ENCODE measurements at regions not wholly inside any gene's neighbourhood (a gene's known extent, or its start where the extent isn't known, plus 50 kb on each side); places are given as distances from the start of the nearest gene placed in this dataset.
A peak's percentile ranks its signal among the peaks of the same experiment; 100 is the strongest.

- no peaks in the 10 kb centered on the region for H3K36me3 Mint-ChIP-seq (ENCODE audit: insufficient read depth)
- H3K27me3 Mint-ChIP-seq (ENCODE audit: low read depth) = peaks cover 7% of the 10 kb centered on the region
- no peak for DNase-seq
- H3K9me3 Mint-ChIP-seq = peaks cover 13% of the 10 kb centered on the region
- no peak overlapping the region for H3K4me3 Mint-ChIP-seq
- no peak for ATAC-seq
- no peaks in the 10 kb centered on the region for H3K4me1 Mint-ChIP-seq (ENCODE audit: low read depth)
Measured at GRCh38 chr20:43799741-43800140, 72.9 kb upstream of the GTSF1L start.

DNA sequence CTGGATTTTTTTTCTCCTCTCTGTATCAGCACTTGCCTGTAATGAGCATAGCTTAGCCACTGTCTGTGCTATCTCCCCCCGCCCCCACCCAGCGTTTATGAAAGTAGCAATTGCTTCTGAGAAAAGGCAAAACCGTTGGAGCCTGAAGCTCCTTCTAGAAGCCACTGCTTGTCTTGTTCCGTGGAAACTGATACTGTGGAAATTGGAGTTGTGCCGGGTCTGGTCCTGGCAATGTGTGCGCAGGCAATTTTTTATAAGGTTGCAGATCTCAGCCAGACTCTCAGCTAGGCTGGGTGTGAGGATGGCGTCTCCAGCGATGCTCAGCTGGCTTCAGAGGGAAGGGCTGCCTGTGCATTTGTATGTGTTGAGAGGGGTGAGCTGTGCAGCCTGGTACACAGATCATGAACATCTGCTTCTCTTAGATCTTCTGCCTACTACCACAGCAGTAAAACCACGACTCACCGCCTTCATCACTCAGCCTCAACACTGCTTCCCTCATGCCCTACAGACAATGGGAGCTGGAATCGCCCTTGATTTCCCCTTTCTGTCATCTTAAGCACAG, 72.4 kb upstream of the GTSF1L start:
- DNase-seq (no peak), ATAC-seq (no peak)
- H3K36me3 Mint-ChIP-seq (ENCODE audit: insufficient read depth) = no peaks in the 10 kb centered on the region
- H3K9me3 Mint-ChIP-seq = peaks cover 13% of the 10 kb centered on the region
- peaks cover 7% of the 10 kb centered on the region for H3K27me3 Mint-ChIP-seq (ENCODE audit: low read depth)
- no peak overlapping the region for H3K4me3 Mint-ChIP-seq
- no peaks in the 10 kb centered on the region for H3K4me1 Mint-ChIP-seq (ENCODE audit: low read depth)

DNA sequence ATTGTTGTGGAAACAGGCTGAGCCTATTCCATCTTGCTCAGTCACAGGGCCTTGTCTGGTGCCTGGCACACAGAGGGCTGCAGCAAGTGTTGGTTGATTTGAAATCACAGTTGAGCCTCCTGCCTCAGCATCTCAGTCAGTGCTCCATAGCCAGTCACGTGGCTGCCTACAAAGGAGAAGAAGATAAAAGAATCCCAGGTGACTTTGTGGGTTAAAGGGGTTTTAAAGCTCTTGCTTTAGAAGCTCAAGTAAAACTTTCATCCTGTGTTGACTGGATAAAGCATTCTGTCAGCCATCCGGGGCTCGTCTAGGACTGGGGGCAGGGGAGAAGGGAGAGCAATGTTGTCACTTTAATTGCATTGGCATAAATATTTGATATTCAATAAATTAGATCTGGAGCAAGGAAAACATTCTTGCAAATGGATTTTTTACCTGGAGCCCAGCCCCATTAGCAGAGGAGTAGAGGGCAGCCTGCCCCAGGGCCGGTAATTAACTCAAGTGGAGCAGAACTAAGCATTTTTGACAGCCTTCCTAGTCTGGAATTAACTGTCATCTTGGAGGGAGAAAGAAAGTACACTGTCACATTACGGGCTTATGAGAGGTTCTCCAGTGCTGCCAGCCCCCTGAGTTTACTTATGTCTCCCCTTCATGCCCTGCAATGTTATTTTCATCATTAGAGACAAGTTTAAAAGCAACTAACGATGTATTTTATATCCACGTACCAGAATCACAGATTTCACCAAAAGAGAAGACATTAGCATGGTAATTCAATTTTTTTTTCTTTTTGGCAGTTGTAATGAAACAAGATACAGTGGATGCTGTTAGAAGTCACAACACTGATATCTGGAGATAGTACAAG, 71.7 kb upstream of the GTSF1L start:
- no peak for ATAC-seq
- Mint-ChIP-seq H3K36me3 (ENCODE audit: insufficient read depth) (no peaks in the 10 kb centered on the region), H3K27me3 (ENCODE audit: low read depth) (peaks cover 7% of the 10 kb centered on the region), H3K4me3 (no peak overlapping the region), H3K9me3 (peaks cover 10% of the 10 kb centered on the region), H3K4me1 (ENCODE audit: low read depth) (no peaks in the 10 kb centered on the region)
- no peak for DNase-seq

DNA sequence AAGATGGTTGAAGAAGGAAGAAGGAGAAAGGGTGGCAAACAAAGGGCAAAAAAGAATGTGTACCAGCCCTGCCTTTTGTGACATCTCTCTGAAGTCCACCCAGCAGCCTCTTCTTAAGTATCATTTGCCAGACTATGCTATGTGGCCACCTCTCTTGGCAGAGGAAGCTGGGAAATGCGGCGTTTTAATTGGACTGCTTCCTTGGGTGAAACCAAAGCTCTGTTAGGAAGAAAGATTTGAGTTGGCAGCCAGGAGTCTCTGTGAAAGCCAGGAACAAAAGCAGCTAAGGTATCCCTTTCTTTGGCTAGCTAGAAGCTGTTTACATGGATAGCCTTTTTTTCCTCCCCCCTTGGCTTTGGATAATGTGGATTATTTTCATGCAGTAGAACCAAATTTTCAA, 67.5 kb upstream of the GTSF1L start:
- Mint-ChIP-seq H3K4me3 (no peak overlapping the region), H3K4me1 (ENCODE audit: low read depth) (no peaks in the 10 kb centered on the region), H3K9me3 (peaks cover 16% of the 10 kb centered on the region), H3K36me3 (ENCODE audit: insufficient read depth) (no peaks in the 10 kb centered on the region), H3K27me3 (ENCODE audit: low read depth) (peaks cover 3% of the 10 kb centered on the region)
- DNase-seq (no peak), ATAC-seq (no peak)

GRCh38 chr20:43789593-43789992, 62.8 kb upstream of the GTSF1L start:
- H3K4me1 Mint-ChIP-seq (ENCODE audit: low read depth) = peaks cover 3% of the 10 kb centered on the region
- peak; percentile 46 to 56 for ATAC-seq
- no peaks in the 10 kb centered on the region for H3K27me3 Mint-ChIP-seq (ENCODE audit: low read depth)
- no peak overlapping the region for H3K4me3 Mint-ChIP-seq
- H3K36me3 Mint-ChIP-seq (ENCODE audit: insufficient read depth) = no peaks in the 10 kb centered on the region
- DNase-seq = no peak
- H3K9me3 Mint-ChIP-seq = peaks cover 12% of the 10 kb centered on the region

DNA sequence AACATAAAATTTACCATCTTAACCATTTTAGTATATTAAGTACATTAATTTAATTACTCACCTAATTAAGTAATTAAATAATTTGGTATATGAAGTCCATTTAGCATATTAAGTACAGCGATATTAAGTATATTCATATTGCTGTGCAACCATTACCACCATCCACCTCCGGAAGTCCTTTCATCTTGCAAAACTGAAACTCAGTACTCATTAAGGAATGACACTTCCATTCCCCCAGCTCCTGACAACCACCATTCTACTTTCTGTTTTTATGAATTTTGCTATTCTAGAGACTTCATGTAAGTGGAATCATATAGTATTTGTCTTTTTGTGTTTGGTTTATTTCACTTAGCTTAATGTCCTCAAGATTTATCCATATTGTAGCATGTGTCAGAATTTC, 61.1 kb upstream of the GTSF1L start:
- Mint-ChIP-seq H3K4me3 (no peak overlapping the region), H3K36me3 (ENCODE audit: insufficient read depth) (no peaks in the 10 kb centered on the region), H3K27me3 (ENCODE audit: low read depth) (no peaks in the 10 kb centered on the region), H3K9me3 (peaks cover 11% of the 10 kb centered on the region), H3K4me1 (ENCODE audit: low read depth) (peaks cover 4% of the 10 kb centered on the region)
- DNase-seq (no peak), ATAC-seq (peak; percentile 60 to 63)

DNA sequence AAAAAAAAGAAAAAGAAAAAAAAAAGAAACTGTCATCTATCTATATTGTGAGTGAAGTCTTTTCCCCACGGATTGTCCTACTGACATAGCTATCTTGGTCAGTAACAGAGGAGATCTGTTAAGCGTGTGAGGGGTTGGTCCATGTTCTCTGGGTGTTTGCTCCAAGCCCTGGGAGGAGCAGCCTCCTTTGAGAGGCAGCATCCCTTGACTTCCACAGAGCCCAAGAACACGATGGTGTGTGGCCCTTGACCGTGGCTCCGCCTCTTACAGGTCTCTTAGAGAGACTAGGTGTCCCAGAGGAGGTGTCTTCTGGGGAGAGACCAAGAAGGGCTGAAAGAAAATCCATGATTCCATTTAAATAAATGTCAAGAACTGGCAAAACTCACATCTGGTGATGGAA, 60.1 kb upstream of the GTSF1L start:
- no peak overlapping the region for H3K4me3 Mint-ChIP-seq
- no peaks in the 10 kb centered on the region for H3K36me3 Mint-ChIP-seq (ENCODE audit: insufficient read depth)
- H3K27me3 Mint-ChIP-seq (ENCODE audit: low read depth) = no peaks in the 10 kb centered on the region
- DNase-seq (no peak), ATAC-seq (no peak)
- H3K4me1 Mint-ChIP-seq (ENCODE audit: low read depth) = peaks cover 6% of the 10 kb centered on the region
- H3K9me3 Mint-ChIP-seq = peaks cover 2% of the 10 kb centered on the region

GRCh38 chr20:43781215-43781614, 54.4 kb upstream of the GTSF1L start:
- no peaks in the 10 kb centered on the region for H3K36me3 Mint-ChIP-seq (ENCODE audit: insufficient read depth)
- H3K9me3 Mint-ChIP-seq = peaks cover 6% of the 10 kb centered on the region
- no peak for DNase-seq
- peaks cover 4% of the 10 kb centered on the region for H3K4me1 Mint-ChIP-seq (ENCODE audit: low read depth)
- H3K27me3 Mint-ChIP-seq (ENCODE audit: low read depth) = no peaks in the 10 kb centered on the region
- no peak overlapping the region for H3K4me3 Mint-ChIP-seq
- ATAC-seq = peak in 1 of 2 donors; percentile 35

- DNase-seq (no peak), ATAC-seq (no peak)
- no peaks in the 10 kb centered on the region for H3K36me3 Mint-ChIP-seq (ENCODE audit: insufficient read depth)
- H3K27me3 Mint-ChIP-seq (ENCODE audit: low read depth) = peaks cover 5% of the 10 kb centered on the region
- H3K4me3 Mint-ChIP-seq = no peak overlapping the region
- peaks cover 4% of the 10 kb centered on the region for H3K4me1 Mint-ChIP-seq (ENCODE audit: low read depth)
- peaks cover 6% of the 10 kb centered on the region for H3K9me3 Mint-ChIP-seq
Measured at GRCh38 chr20:43778375-43778774, 51.6 kb upstream of the GTSF1L start.

- peaks cover 6% of the 10 kb centered on the region for H3K9me3 Mint-ChIP-seq
- DNase-seq (no peak), ATAC-seq (no peak)
- H3K4me3 Mint-ChIP-seq = no peak overlapping the region
- no peaks in the 10 kb centered on the region for H3K36me3 Mint-ChIP-seq (ENCODE audit: insufficient read depth)
- H3K4me1 Mint-ChIP-seq (ENCODE audit: low read depth) = peaks cover 1% of the 10 kb centered on the region
- H3K27me3 Mint-ChIP-seq (ENCODE audit: low read depth) = peaks cover 8% of the 10 kb centered on the region
Measured at GRCh38 chr20:43776691-43777090, 49.9 kb upstream of the GTSF1L start.
